Naive thymus-derived CD4-positive, alpha-beta T cell (primary cell): ENCODE measurements at regions not wholly inside any gene's neighbourhood (a gene's known extent, or its start where the extent isn't known, plus 50 kb on each side); places are given as distances from the start of the nearest gene placed in this dataset.
"Not testable (repeated sequence)": the region's sequence is repeated elsewhere in the genome, so short reads cannot be mapped to it uniquely, and the experiment has no call there.

Source experiments
- ATAC-seq: fragments of 150-1000 bp; cut with Tn5 transposase; 2 replicates; pipeline ENCODE4 v1.10.0; 2021; ENCODE audit warnings: mild to moderate bottlenecking, moderate library complexity
- CTCF ChIA-PET: fragments of 350-600 bp; sonication (Branson Sonifier 250); formaldehyde crosslinking; loops from one replicate; lab custom pipeline; 2021; ENCODE audit warnings: antibody characterized with exemption; lab: Charles Lee
- POLR2A ChIA-PET: fragments of 350-600 bp; sonication (Branson Sonifier 250); formaldehyde crosslinking; loops from one replicate; lab custom pipeline; 2021; ENCODE audit warnings: antibody characterized with exemption, inconsistent platforms; lab: Charles Lee
- DNase-seq, 9 donors: peaks; one replicate each; pipeline versions ENCODE4 v3.0.0 to v3.0.0-alpha.2; 2020 to 2022; ENCODE audit warnings: mixed read lengths in 1 of 9
- H3K27ac ChIP-seq: one replicate; pipeline ENCODE4 v1.7.0; 2013; ENCODE audit warnings: mild to moderate bottlenecking, low read depth, low read length, moderate library complexity
- H3K27me3 ChIP-seq, 2 donors: one replicate each; pipeline ENCODE4 v1.7.0; 2013; ENCODE audit warnings: low read length in 2 of 2, mild to moderate bottlenecking in 2 of 2, moderate library complexity in 2 of 2; ENCODE audit not compliant: control insufficient read depth in 2 of 2, insufficient read depth in 2 of 2
- H3K36me3 ChIP-seq, 3 experiments: 1 replicate in 2 of 3; 2 replicates in 1 of 3; pipeline ENCODE4 v1.7.0; 2013; ENCODE audit warnings: low read length in 3 of 3, mild to moderate bottlenecking in 3 of 3, moderate library complexity in 1 of 3; ENCODE audit not compliant: insufficient read depth in 3 of 3, control insufficient read depth in 2 of 3
- H3K4me1 ChIP-seq, 2 donors: one replicate each; pipeline ENCODE4 v1.7.0; 2013; ENCODE audit warnings: low read length in 2 of 2, mild to moderate bottlenecking in 2 of 2, moderate library complexity in 1 of 2; ENCODE audit not compliant: control insufficient read depth in 2 of 2, insufficient read depth in 2 of 2
- H3K4me3 ChIP-seq: 2 replicates; pipeline ENCODE4 v1.7.0; 2013; ENCODE audit warnings: mild to moderate bottlenecking, low read length
- H3K9me3 ChIP-seq, 3 experiments: 1 replicate in 2 of 3; 2 replicates in 1 of 3; pipeline ENCODE4 v1.7.0; 2013; ENCODE audit warnings: low read length in 3 of 3; ENCODE audit not compliant: control insufficient read depth in 2 of 3
- H3K27ac Mint-ChIP-seq, 9 donors: one replicate each; pipeline ENCODE4 v1.8.0; 2020 to 2022; ENCODE audit warnings: mixed read lengths in 9 of 9, mild to moderate bottlenecking in 8 of 9, moderate library complexity in 5 of 9, inconsistent platforms in 2 of 9
- H3K27me3 Mint-ChIP-seq, 5 donors: one replicate each; pipeline ENCODE4 v1.8.0; 2021 to 2022; ENCODE audit warnings: mixed read lengths in 5 of 5, mild to moderate bottlenecking in 1 of 5
- H3K36me3 Mint-ChIP-seq, 5 donors: one replicate each; pipeline ENCODE4 v1.8.0; 2020 to 2022; ENCODE audit warnings: mixed read lengths in 5 of 5, mild to moderate bottlenecking in 3 of 5, inconsistent platforms in 1 of 5
- H3K4me1 Mint-ChIP-seq, 7 donors: one replicate each; pipeline ENCODE4 v1.8.0; 2020 to 2022; ENCODE audit warnings: mixed read lengths in 7 of 7, mild to moderate bottlenecking in 3 of 7, inconsistent platforms in 1 of 7
- H3K4me3 Mint-ChIP-seq, 10 donors: one replicate each; pipeline ENCODE4 v1.8.0; 2020 to 2022; ENCODE audit warnings: mild to moderate bottlenecking in 10 of 10, mixed read lengths in 10 of 10, moderate library complexity in 6 of 10, inconsistent platforms in 2 of 10
- H3K9me3 Mint-ChIP-seq, 11 donors: one replicate each; pipeline ENCODE4 v1.8.0; 2020 to 2022; ENCODE audit warnings: mixed read lengths in 11 of 11, mild to moderate bottlenecking in 4 of 11, inconsistent platforms in 1 of 11, moderate library complexity in 1 of 11
- intact Hi-C, 2 donors: fragments of 100-400 bp; cut with micrococcal nuclease; formaldehyde crosslinking; loops; one replicate each; pipeline ENCODE4 v1.15.1; 2023

DNA sequence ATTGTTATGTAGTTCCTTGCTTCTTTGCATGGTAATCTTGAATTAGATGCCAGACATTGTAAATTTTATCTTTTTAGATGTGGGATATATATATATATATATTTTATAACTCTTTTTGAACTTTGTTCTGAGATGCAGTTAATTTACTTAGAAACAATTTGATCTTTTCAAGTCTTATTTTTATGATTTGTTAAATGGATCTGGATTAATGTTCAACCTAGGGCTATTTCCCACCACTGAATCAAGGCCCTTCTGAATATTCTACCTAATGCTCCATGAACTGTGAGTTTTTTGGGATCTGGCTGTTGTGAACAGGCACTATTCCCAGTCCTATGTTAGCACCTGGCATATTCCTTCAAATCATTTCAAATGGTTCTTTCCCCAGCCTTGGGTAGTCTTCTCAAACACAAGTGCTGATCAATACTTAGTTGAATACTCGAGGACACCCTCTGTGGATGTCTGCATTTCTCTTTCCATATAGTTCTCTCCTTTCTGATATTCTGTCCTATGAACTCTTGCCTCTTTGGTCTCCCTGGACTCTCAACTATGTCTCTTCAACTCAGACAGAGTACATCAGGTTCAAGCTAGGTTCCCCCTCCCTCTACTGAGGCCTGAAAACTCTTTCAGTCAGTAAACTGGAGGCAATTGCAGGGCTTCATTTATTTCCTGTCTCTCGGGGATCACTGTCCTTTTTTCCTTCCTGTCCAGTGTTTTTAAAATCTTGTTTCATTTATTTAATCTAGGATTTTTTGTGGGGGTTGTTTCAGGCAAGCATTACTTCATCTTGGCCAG, 1538.1 kb downstream of the KHDRBS2 start:
- H3K4me3 Mint-ChIP-seq, H3K27me3 Mint-ChIP-seq, H3K36me3 Mint-ChIP-seq, ATAC-seq, H3K9me3 ChIP-seq, intact Hi-C loops, H3K4me1 ChIP-seq, H3K4me1 Mint-ChIP-seq, CTCF ChIA-PET, DNase-seq, H3K27ac ChIP-seq, H3K27me3 ChIP-seq, H3K36me3 ChIP-seq, H3K27ac Mint-ChIP-seq, H3K4me3 ChIP-seq, POLR2A ChIA-PET: not testable (repeated sequence)
- H3K9me3 Mint-ChIP-seq, result peaks cover 4 to 32% (median 7%) of the 10 kb centered on the region in 11 donors

GRCh38 chr6:60737764-60738425, 1548.1 kb downstream of the KHDRBS2 start:
- H3K4me3 ChIP-seq, POLR2A ChIA-PET, H3K27ac Mint-ChIP-seq, H3K27me3 Mint-ChIP-seq, H3K4me1 Mint-ChIP-seq, H3K27ac ChIP-seq, H3K9me3 ChIP-seq, H3K4me1 ChIP-seq, DNase-seq, ATAC-seq, H3K4me3 Mint-ChIP-seq, intact Hi-C loops, H3K27me3 ChIP-seq, CTCF ChIA-PET, H3K36me3 ChIP-seq, H3K36me3 Mint-ChIP-seq: not testable (repeated sequence)
- peaks cover 0 to 21% (median 7%) of the 10 kb centered on the region in 11 donors for H3K9me3 Mint-ChIP-seq

GRCh38 chr6:60737315-60737714, 1548.7 kb downstream of the KHDRBS2 start:
- H3K27ac Mint-ChIP-seq, H3K27me3 Mint-ChIP-seq, ATAC-seq, H3K36me3 Mint-ChIP-seq, DNase-seq, H3K4me1 Mint-ChIP-seq, H3K36me3 ChIP-seq, H3K27ac ChIP-seq, intact Hi-C loops, H3K4me3 ChIP-seq, H3K4me1 ChIP-seq, CTCF ChIA-PET, H3K27me3 ChIP-seq, H3K4me3 Mint-ChIP-seq, POLR2A ChIA-PET, H3K9me3 ChIP-seq: not testable (repeated sequence)
- H3K9me3 Mint-ChIP-seq, result peaks cover 0 to 21% (median 7%) of the 10 kb centered on the region in 11 donors

- H3K9me3 Mint-ChIP-seq, result peaks cover 2 to 24% (median 13%) of the 10 kb centered on the region in 11 donors
- H3K27me3 Mint-ChIP-seq, CTCF ChIA-PET, H3K4me1 ChIP-seq, H3K36me3 Mint-ChIP-seq, H3K27ac ChIP-seq, H3K4me1 Mint-ChIP-seq, H3K27me3 ChIP-seq, POLR2A ChIA-PET, H3K9me3 ChIP-seq, H3K36me3 ChIP-seq, H3K4me3 Mint-ChIP-seq, DNase-seq, ATAC-seq, intact Hi-C loops, H3K27ac Mint-ChIP-seq, H3K4me3 ChIP-seq: not testable (repeated sequence)
Observed at GRCh38 chr6:60723935-60724334, 1562.1 kb downstream of the KHDRBS2 start.

- Mint-ChIP-seq H3K27me3 (no peaks in the 10 kb centered on the region), H3K4me1 (no peaks in the 10 kb centered on the region), H3K9me3 (peaks cover 3 to 22% (median 10%) of the 10 kb centered on the region in 11 donors), H3K27ac (no peak overlapping the region), H3K36me3 (no peaks in the 10 kb centered on the region), H3K4me3 (no peak overlapping the region)
- no peaks in the 10 kb centered on the region for H3K27me3 ChIP-seq
- ATAC-seq, result no peak
- ChIA-PET POLR2A (no interaction called here), CTCF (no interaction called here)
- no peaks in the 10 kb centered on the region for H3K4me1 ChIP-seq
- H3K4me3 ChIP-seq, result no peak overlapping the region
- no peak overlapping the region for H3K27ac ChIP-seq
- intact Hi-C loops, result no loop called here
- H3K9me3 ChIP-seq, result peaks cover 0 to 9% (median 0%) of the 10 kb centered on the region in 3 experiments
- no peak for DNase-seq
- H3K36me3 ChIP-seq, result no peaks in the 10 kb centered on the region
Observed at GRCh38 chr6:60695232-60695631, 1590.8 kb downstream of the KHDRBS2 start.

- Histone ChIP-seq H3K27ac (no peak overlapping the region), H3K36me3 (no peaks in the 10 kb centered on the region), H3K9me3 (peaks cover 0 to 11% (median 0%) of the 10 kb centered on the region in 3 experiments), H3K4me3 (no peak overlapping the region), H3K27me3 (no peaks in the 10 kb centered on the region), H3K4me1 (no peaks in the 10 kb centered on the region)
- Mint-ChIP-seq H3K4me1 (no peaks in the 10 kb centered on the region), H3K4me3 (no peak overlapping the region), H3K27ac (no peak overlapping the region), H3K36me3 (peaks cover 0 to 5% (median 0%) of the 10 kb centered on the region in 5 donors), H3K27me3 (no peaks in the 10 kb centered on the region), H3K9me3 (peaks cover 3 to 27% (median 18%) of the 10 kb centered on the region in 11 donors)
- intact Hi-C loops, result no loop called here
- ATAC-seq (no peak), DNase-seq (no peak)
- ChIA-PET CTCF (no interaction called here), POLR2A (no interaction called here)
Observed at GRCh38 chr6:60687085-60687484, 1598.9 kb downstream of the KHDRBS2 start.
